H9 (cell line): ENCODE measurements at regions not wholly inside any gene's neighbourhood (a gene's known extent, or its start where the extent isn't known, plus 50 kb on each side); places are given as distances from the start of the nearest gene placed in this dataset.

ENCODE experiments used
- DNase-seq: peaks from one replicate; pipeline ENCODE4 v3.0.0-alpha.2; 2017
- H2AFZ ChIP-seq: one replicate; pipeline ENCODE4 v1.6.1; 2013; ENCODE audit warnings: mild to moderate bottlenecking, low read length, control low read depth, moderate library complexity
- H2AK5ac ChIP-seq: 2 replicates; pipeline ENCODE4 v1.6.1; 2013; ENCODE audit warnings: low read length, control low read depth, mixed read lengths; ENCODE audit not compliant: insufficient read length
- H2BK120ac ChIP-seq: one replicate; pipeline ENCODE4 v1.6.1; 2013; ENCODE audit warnings: low read depth, mild to moderate bottlenecking, low read length, control low read depth, inconsistent platforms; ENCODE audit not compliant: poor library complexity, severe bottlenecking
- H2BK12ac ChIP-seq: 2 replicates; pipeline ENCODE4 v1.6.1; 2013; ENCODE audit warnings: low read length, control low read depth, mixed read lengths, low read depth; ENCODE audit not compliant: insufficient read length
- H2BK15ac ChIP-seq: 2 replicates; pipeline ENCODE4 v1.6.1; 2013; ENCODE audit warnings: low read depth, low read length, control low read depth
- H2BK20ac ChIP-seq: one replicate; pipeline ENCODE4 v1.6.1; 2013; ENCODE audit warnings: low read depth, mild to moderate bottlenecking, low read length, control low read depth, inconsistent platforms; ENCODE audit not compliant: poor library complexity, severe bottlenecking
- H2BK5ac ChIP-seq: 2 replicates; pipeline ENCODE4 v1.6.1; 2013; ENCODE audit warnings: low read length, control low read depth, mixed read lengths; ENCODE audit not compliant: insufficient read length
- H3K14ac ChIP-seq: 2 replicates; pipeline ENCODE4 v1.6.1; 2013; ENCODE audit warnings: low read length, control low read depth; ENCODE audit not compliant: insufficient read depth
- H3K18ac ChIP-seq: 2 replicates; pipeline ENCODE4 v1.6.1; 2013; ENCODE audit warnings: low read depth, mild to moderate bottlenecking, mixed read lengths, low read length, control low read depth; ENCODE audit not compliant: insufficient read length
- H3K23ac ChIP-seq: 2 replicates; pipeline ENCODE4 v1.6.1; 2013; ENCODE audit warnings: low read length, control low read depth, mixed read lengths, low read depth; ENCODE audit not compliant: insufficient read length
- H3K23me2 ChIP-seq: 2 replicates; pipeline ENCODE4 v1.6.1; 2013; ENCODE audit warnings: low read depth, mild to moderate bottlenecking, mixed read lengths, low read length, control low read depth; ENCODE audit not compliant: insufficient read length, poor library complexity, severe bottlenecking
- H3K27ac ChIP-seq: 2 replicates; pipeline ENCODE4 v1.5.1; 2013; ENCODE audit warnings: low read length, control low read depth, mixed read lengths, low read depth; ENCODE audit not compliant: insufficient read length
- H3K27me3 ChIP-seq: 2 replicates; pipeline ENCODE4 v1.6.1; 2013; ENCODE audit warnings: low read length, control low read depth, inconsistent platforms; ENCODE audit not compliant: insufficient read depth
- H3K4ac ChIP-seq: 2 replicates; pipeline ENCODE4 v1.6.1; 2013; ENCODE audit warnings: low read depth, mild to moderate bottlenecking, control low read depth, inconsistent platforms, low read length, moderate library complexity
- H3K4me1 ChIP-seq: 2 replicates; pipeline ENCODE4 v1.6.1; 2013; ENCODE audit warnings: low read length, control low read depth, inconsistent platforms; ENCODE audit not compliant: insufficient read depth
- H3K4me2 ChIP-seq: 2 replicates; pipeline ENCODE4 v1.6.1; 2013; ENCODE audit warnings: low read length, control low read depth, mixed read lengths; ENCODE audit not compliant: insufficient read length, insufficient read depth
- H3K56ac ChIP-seq: 2 replicates; pipeline ENCODE4 v1.6.1; 2013; ENCODE audit warnings: low read depth, mild to moderate bottlenecking, mixed read lengths, low read length, control low read depth; ENCODE audit not compliant: insufficient read length
- H3K79me1 ChIP-seq: 2 replicates; pipeline ENCODE4 v1.6.1; 2013; ENCODE audit warnings: low read depth, mild to moderate bottlenecking, moderate library complexity, low read length, control low read depth, inconsistent platforms; ENCODE audit not compliant: insufficient read depth, poor library complexity, severe bottlenecking
- H3K79me2 ChIP-seq: 2 replicates; pipeline ENCODE4 v1.6.1; 2013; ENCODE audit warnings: low read length, control low read depth, inconsistent platforms; ENCODE audit not compliant: insufficient read depth
- H3K9ac ChIP-seq: 2 replicates; pipeline ENCODE4 v1.6.1; 2013; ENCODE audit warnings: low read length, control low read depth, mixed read lengths; ENCODE audit not compliant: insufficient read length; ENCODE audit errors: extremely low read depth
- H3K9me3 ChIP-seq: one replicate; pipeline ENCODE4 v1.6.1; 2013; ENCODE audit warnings: low read depth, low read length, inconsistent platforms; ENCODE audit not compliant: control insufficient read depth
- H3T11ph ChIP-seq: one replicate; pipeline ENCODE4 v1.6.1; 2013; ENCODE audit warnings: mild to moderate bottlenecking, low read length, control low read depth, inconsistent platforms
- H4K20me1 ChIP-seq: one replicate; pipeline ENCODE4 v1.6.1; 2013; ENCODE audit not compliant: control insufficient read depth, insufficient read length, insufficient read depth
- H4K5ac ChIP-seq: 2 replicates; pipeline ENCODE4 v1.6.1; 2013; ENCODE audit warnings: low read depth, mild to moderate bottlenecking, mixed read lengths, low read length, control low read depth; ENCODE audit not compliant: insufficient read length
- H4K8ac ChIP-seq: replicated peaks from 2 replicates; pipeline ENCODE4 v1.6.1; 2013; ENCODE audit warnings: low read length, control low read depth, mixed read lengths, low read depth; ENCODE audit not compliant: insufficient read length
- H4K91ac ChIP-seq: 2 replicates; pipeline ENCODE4 v1.6.1; 2013; ENCODE audit warnings: low read depth, mild to moderate bottlenecking, moderate library complexity, mixed read lengths, low read length, control low read depth; ENCODE audit not compliant: insufficient read length
- H3K27ac Mint-ChIP-seq, 3 experiments: 2 replicates in 2 of 3; 3 replicates in 1 of 3; pipeline ENCODE4 v1.8.0; 2020 to 2021; ENCODE audit warnings: mixed read lengths in 3 of 3, mild to moderate bottlenecking in 1 of 3, moderate library complexity in 1 of 3
- H3K27me3 Mint-ChIP-seq: 2 replicates; pipeline ENCODE4 v1.8.0; 2021; ENCODE audit warnings: low read depth, mild to moderate bottlenecking, moderate library complexity, mixed read lengths
- H3K36me3 Mint-ChIP-seq, 3 experiments: 2 replicates in 2 of 3; 3 replicates in 1 of 3; pipeline ENCODE4 v1.8.0; 2020 to 2021; ENCODE audit warnings: low read depth in 3 of 3, mixed read lengths in 3 of 3; ENCODE audit not compliant: insufficient read depth in 1 of 3
- H3K4me1 Mint-ChIP-seq, 2 experiments: 2 replicates each; pipeline ENCODE4 v1.8.0; 2020; ENCODE audit warnings: mixed read lengths in 2 of 2
- H3K4me3 Mint-ChIP-seq, 2 experiments: 2 replicates in 1 of 2; 3 replicates in 1 of 2; pipeline ENCODE4 v1.8.0; 2020 to 2021; ENCODE audit warnings: mild to moderate bottlenecking in 2 of 2, mixed read lengths in 2 of 2, moderate library complexity in 1 of 2
- H3K9me3 Mint-ChIP-seq, 2 experiments: 2 replicates in 1 of 2; 3 replicates in 1 of 2; pipeline ENCODE4 v1.8.0; 2020; ENCODE audit warnings: mild to moderate bottlenecking in 2 of 2, mixed read lengths in 2 of 2, moderate library complexity in 1 of 2
- WGBS: extraction: QIAGEN DNeasy Blood & Tissue Kit; methylation state at CpG from one replicate; pipeline ENCODE4 v1.1.7; 2013; ENCODE audit warnings: missing lambda C conversion rate, low lambda C conversion rate, mixed read lengths; ENCODE audit not compliant: insufficient read length; ENCODE audit errors: extremely low coverage; 5-methylcytosine and 5-hydroxymethylcytosine counted together
- TF ChIP-seq, protein P1 (sequence below): fragments of 200-600 bp; sonication (generic); conservative IDR thresholded peaks from 3 replicates; pipeline ENCODE4 v1.8.0; 2021; ENCODE audit warnings: antibody characterized with exemption, mild to moderate bottlenecking

GRCh38 chr17:27218041-27218440 lies 75.9 kb upstream of the WSB1 start:
- no peaks in the 10 kb centered on the region for H3K79me2 ChIP-seq
- peaks cover 56% of the 10 kb centered on the region for H3K9me3 ChIP-seq
- H2BK5ac ChIP-seq = no peak overlapping the region
- H3K18ac ChIP-seq = no peak overlapping the region
- TF ChIP-seq, protein P1, sequence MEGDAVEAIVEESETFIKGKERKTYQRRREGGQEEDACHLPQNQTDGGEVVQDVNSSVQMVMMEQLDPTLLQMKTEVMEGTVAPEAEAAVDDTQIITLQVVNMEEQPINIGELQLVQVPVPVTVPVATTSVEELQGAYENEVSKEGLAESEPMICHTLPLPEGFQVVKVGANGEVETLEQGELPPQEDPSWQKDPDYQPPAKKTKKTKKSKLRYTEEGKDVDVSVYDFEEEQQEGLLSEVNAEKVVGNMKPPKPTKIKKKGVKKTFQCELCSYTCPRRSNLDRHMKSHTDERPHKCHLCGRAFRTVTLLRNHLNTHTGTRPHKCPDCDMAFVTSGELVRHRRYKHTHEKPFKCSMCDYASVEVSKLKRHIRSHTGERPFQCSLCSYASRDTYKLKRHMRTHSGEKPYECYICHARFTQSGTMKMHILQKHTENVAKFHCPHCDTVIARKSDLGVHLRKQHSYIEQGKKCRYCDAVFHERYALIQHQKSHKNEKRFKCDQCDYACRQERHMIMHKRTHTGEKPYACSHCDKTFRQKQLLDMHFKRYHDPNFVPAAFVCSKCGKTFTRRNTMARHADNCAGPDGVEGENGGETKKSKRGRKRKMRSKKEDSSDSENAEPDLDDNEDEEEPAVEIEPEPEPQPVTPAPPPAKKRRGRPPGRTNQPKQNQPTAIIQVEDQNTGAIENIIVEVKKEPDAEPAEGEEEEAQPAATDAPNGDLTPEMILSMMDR = no peak
- H4K8ac ChIP-seq = no peak overlapping the region
- no peak overlapping the region for H3K4me2 ChIP-seq
- Mint-ChIP-seq H3K27ac (no peak overlapping the region), H3K27me3 (peaks cover 6% of the 10 kb centered on the region), H3K9me3 (peaks cover 84 to 91% of the 10 kb centered on the region in 2 experiments), H3K4me1 (no peaks in the 10 kb centered on the region), H3K36me3 (peaks cover 3 to 12% (median 10%) of the 10 kb centered on the region in 3 experiments; a peak in 6 of 7 replicates), H3K4me3 (no peak overlapping the region)
- no peak for DNase-seq
- H2BK120ac ChIP-seq = no peak overlapping the region
- no peak overlapping the region for H3K9ac ChIP-seq
- no peak overlapping the region for H3K56ac ChIP-seq
- H3K4me1 ChIP-seq = no peaks in the 10 kb centered on the region
- no peak overlapping the region for H2BK20ac ChIP-seq
- H3K23ac ChIP-seq = no peak overlapping the region
- no peak overlapping the region for H3K4ac ChIP-seq
- no peak overlapping the region for H3K14ac ChIP-seq
- no peak overlapping the region for H2BK15ac ChIP-seq
- no peak overlapping the region for H2AK5ac ChIP-seq
- no peaks in the 10 kb centered on the region for H3K79me1 ChIP-seq
- no peak overlapping the region for H4K91ac ChIP-seq
- H3T11ph ChIP-seq = no peak overlapping the region
- no CpG with 5 or more reads among the region's 3 CpGs for WGBS
- H2AFZ ChIP-seq = no peak overlapping the region
- H3K27me3 ChIP-seq = no peaks in the 10 kb centered on the region
- H4K5ac ChIP-seq = no peak overlapping the region
- H2BK12ac ChIP-seq = no peak overlapping the region
- no peak overlapping the region for H3K27ac ChIP-seq
- no peaks in the 10 kb centered on the region for H3K23me2 ChIP-seq
- no peaks in the 10 kb centered on the region for H4K20me1 ChIP-seq
